WTC11 (cell line): ENCODE measurements at regions not wholly inside any gene's neighbourhood (a gene's known extent, or its start where the extent isn't known, plus 50 kb on each side); places are given as distances from the start of the nearest gene placed in this dataset.

Experiments
- CREM ChIP-seq: sonication (generic); formaldehyde crosslinking; IDR thresholded peaks from 2 replicates; pipeline ENCODE4 v1.8.1; 2022; ENCODE audit warnings: mild to moderate bottlenecking, missing genetic modification reagents, moderate library complexity
- ELF4 ChIP-seq: sonication (generic); formaldehyde crosslinking; IDR thresholded peaks from 2 replicates; pipeline ENCODE4 v1.8.1; 2022; ENCODE audit warnings: low read depth, mild to moderate bottlenecking, moderate library complexity, missing genetic modification reagents
- FOXJ3 ChIP-seq: sonication (generic); formaldehyde crosslinking; IDR thresholded peaks from 2 replicates; pipeline ENCODE4 v1.9.0; 2021; ENCODE audit warnings: missing genetic modification reagents, mild to moderate bottlenecking, borderline replicate concordance
- SMAD3 ChIP-seq: sonication (generic); formaldehyde crosslinking; IDR thresholded peaks from 2 replicates; pipeline ENCODE4 v1.8.0; 2022; ENCODE audit warnings: missing genetic modification reagents, mild to moderate bottlenecking, borderline replicate concordance
- ZNF317 ChIP-seq: sonication (generic); formaldehyde crosslinking; IDR thresholded peaks from 2 replicates; pipeline ENCODE4 v1.8.1; 2023; ENCODE audit warnings: low read depth, mild to moderate bottlenecking, moderate library complexity, missing genetic modification reagents, borderline replicate concordance
- TF ChIP-seq, protein P1 (sequence below): sonication (generic); formaldehyde crosslinking; IDR thresholded peaks from 2 replicates; pipeline ENCODE4 v1.8.1; 2023; ENCODE audit warnings: mild to moderate bottlenecking, missing genetic modification reagents, moderate library complexity
- TF ChIP-seq, protein P2 (sequence below): fragments of 200-600 bp; IDR thresholded peaks from 2 replicates; pipeline ENCODE4 v1.8.0; 2022; ENCODE audit warnings: antibody characterized with exemption
- TF ChIP-seq, protein P3 (sequence below): sonication (generic); formaldehyde crosslinking; IDR thresholded peaks from 2 replicates; pipeline ENCODE4 v1.8.1; 2023; ENCODE audit warnings: mild to moderate bottlenecking, missing genetic modification reagents
- TF ChIP-seq, protein P4 (sequence below): sonication (generic); formaldehyde crosslinking; IDR thresholded peaks from 2 replicates; pipeline ENCODE4 v1.8.0; 2022; ENCODE audit warnings: mild to moderate bottlenecking, missing genetic modification reagents
- TF ChIP-seq, protein P5 (sequence below): sonication (generic); formaldehyde crosslinking; IDR thresholded peaks from 2 replicates; pipeline ENCODE4 v1.8.1; 2023; ENCODE audit warnings: mild to moderate bottlenecking, missing genetic modification reagents, moderate library complexity

DNA sequence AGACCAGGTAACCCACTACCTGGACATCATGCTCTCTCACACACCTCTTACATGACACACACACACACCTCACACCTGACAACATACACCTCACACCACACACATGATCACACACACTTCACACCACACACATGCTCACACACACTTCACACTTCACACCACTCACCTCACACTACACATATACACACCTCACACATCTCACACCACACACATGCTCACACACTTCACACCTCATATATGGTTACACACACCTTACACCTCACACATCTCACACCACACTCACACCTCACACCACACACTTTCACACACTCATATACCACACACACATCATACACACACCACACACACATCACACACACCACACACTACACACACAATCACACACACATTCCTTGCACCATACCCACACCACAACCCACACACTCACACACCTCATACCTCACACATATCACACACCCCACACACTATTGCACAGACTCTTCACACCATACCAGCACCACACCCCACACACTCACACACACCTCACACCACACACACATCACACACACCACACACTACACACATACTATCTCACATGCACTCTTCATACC, 98.1 kb upstream of the PIEZO2 start:
- TF ChIP-seq FOXJ3 (no peak), ELF4 (no peak), SMAD3 (CRISPR knock-in tag) (no peak), CREM (CRISPR knock-in tag) (no peak), ZNF317 (CRISPR knock-in tag) (no peak)
- TF ChIP-seq, protein P1, sequence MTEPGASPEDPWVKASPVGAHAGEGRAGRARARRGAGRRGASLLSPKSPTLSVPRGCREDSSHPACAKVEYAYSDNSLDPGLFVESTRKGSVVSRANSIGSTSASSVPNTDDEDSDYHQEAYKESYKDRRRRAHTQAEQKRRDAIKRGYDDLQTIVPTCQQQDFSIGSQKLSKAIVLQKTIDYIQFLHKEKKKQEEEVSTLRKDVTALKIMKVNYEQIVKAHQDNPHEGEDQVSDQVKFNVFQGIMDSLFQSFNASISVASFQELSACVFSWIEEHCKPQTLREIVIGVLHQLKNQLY, result no peak
- TF ChIP-seq, protein P2, sequence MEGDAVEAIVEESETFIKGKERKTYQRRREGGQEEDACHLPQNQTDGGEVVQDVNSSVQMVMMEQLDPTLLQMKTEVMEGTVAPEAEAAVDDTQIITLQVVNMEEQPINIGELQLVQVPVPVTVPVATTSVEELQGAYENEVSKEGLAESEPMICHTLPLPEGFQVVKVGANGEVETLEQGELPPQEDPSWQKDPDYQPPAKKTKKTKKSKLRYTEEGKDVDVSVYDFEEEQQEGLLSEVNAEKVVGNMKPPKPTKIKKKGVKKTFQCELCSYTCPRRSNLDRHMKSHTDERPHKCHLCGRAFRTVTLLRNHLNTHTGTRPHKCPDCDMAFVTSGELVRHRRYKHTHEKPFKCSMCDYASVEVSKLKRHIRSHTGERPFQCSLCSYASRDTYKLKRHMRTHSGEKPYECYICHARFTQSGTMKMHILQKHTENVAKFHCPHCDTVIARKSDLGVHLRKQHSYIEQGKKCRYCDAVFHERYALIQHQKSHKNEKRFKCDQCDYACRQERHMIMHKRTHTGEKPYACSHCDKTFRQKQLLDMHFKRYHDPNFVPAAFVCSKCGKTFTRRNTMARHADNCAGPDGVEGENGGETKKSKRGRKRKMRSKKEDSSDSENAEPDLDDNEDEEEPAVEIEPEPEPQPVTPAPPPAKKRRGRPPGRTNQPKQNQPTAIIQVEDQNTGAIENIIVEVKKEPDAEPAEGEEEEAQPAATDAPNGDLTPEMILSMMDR, result no peak
- TF ChIP-seq, protein P3, sequence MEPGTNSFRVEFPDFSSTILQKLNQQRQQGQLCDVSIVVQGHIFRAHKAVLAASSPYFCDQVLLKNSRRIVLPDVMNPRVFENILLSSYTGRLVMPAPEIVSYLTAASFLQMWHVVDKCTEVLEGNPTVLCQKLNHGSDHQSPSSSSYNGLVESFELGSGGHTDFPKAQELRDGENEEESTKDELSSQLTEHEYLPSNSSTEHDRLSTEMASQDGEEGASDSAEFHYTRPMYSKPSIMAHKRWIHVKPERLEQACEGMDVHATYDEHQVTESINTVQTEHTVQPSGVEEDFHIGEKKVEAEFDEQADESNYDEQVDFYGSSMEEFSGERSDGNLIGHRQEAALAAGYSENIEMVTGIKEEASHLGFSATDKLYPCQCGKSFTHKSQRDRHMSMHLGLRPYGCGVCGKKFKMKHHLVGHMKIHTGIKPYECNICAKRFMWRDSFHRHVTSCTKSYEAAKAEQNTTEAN (CRISPR knock-in tag), result no peak
- TF ChIP-seq, protein P4, sequence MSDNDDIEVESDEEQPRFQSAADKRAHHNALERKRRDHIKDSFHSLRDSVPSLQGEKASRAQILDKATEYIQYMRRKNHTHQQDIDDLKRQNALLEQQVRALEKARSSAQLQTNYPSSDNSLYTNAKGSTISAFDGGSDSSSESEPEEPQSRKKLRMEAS (CRISPR knock-in tag), result no peak
- TF ChIP-seq, protein P5, sequence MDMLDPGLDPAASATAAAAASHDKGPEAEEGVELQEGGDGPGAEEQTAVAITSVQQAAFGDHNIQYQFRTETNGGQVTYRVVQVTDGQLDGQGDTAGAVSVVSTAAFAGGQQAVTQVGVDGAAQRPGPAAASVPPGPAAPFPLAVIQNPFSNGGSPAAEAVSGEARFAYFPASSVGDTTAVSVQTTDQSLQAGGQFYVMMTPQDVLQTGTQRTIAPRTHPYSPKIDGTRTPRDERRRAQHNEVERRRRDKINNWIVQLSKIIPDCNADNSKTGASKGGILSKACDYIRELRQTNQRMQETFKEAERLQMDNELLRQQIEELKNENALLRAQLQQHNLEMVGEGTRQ, result no peak
